ENCODE measurements at regions not wholly inside any gene's neighbourhood (a gene's known extent, or its start where the extent isn't known, plus 50 kb on each side); places are given as distances from the start of the nearest gene placed in this dataset.

DNA sequence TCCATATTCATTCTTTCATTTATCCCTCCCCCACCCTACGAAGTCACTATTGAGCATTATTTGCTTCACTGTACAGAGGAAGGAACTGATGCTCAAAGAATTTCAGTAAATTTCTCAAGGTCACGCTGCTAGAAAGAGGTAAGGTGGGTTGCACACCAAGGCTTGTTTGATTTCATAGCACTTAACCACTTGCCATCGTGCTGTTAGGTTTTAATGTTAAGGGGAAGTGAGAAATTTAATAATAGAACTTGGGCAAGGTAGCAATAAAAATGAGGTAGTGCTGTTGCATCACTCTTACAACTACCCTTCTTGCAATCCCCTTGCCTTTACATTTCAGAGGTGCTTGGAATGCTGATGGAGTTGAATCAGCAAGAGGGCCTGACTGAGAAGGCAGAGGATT is 343.1 kb downstream of the MID1IP1 start:
- Histone ChIP-seq H3K27me3 (ENCODE audit: control insufficient read depth, low read length) (no peaks in the 10 kb centered on the region), H3K4me1 (ENCODE audit: control insufficient read depth, low read length) (peaks cover 14% of the 10 kb centered on the region), H3F3A (ENCODE audit: control insufficient read depth, insufficient read depth) (no peaks in the 10 kb centered on the region), H3K4me3 (ENCODE audit: low read length) (no peak overlapping the region; the same call in 1 of the 2 replicates), H3K4me2 (ENCODE audit: low read length) (peak overlapping the region; percentile 26), H3K9me2 (replicated peaks; ENCODE audit: control insufficient read depth, low read length) (no peaks in the 10 kb centered on the region), H3K79me2 (ENCODE audit: control insufficient read depth, low read length) (no peaks in the 10 kb centered on the region), H3K9me3 (ENCODE audit: control insufficient read depth, insufficient read depth, low read length) (no peaks in the 10 kb centered on the region), H3K27ac (ENCODE audit: low read depth, low read length) (no peak overlapping the region), H4K20me1 (ENCODE audit: control insufficient read depth, insufficient read depth, low read depth, low read length) (no peaks in the 10 kb centered on the region), H3K36me3 (ENCODE audit: control insufficient read depth, low read length) (no peaks in the 10 kb centered on the region)
- no peak for TF ChIP-seq EZH2phosphoT487 (IDR thresholded peaks at IDR 0.05; ENCODE audit: borderline replicate concordance, low read length)
- TF ChIP-seq, protein P1, sequence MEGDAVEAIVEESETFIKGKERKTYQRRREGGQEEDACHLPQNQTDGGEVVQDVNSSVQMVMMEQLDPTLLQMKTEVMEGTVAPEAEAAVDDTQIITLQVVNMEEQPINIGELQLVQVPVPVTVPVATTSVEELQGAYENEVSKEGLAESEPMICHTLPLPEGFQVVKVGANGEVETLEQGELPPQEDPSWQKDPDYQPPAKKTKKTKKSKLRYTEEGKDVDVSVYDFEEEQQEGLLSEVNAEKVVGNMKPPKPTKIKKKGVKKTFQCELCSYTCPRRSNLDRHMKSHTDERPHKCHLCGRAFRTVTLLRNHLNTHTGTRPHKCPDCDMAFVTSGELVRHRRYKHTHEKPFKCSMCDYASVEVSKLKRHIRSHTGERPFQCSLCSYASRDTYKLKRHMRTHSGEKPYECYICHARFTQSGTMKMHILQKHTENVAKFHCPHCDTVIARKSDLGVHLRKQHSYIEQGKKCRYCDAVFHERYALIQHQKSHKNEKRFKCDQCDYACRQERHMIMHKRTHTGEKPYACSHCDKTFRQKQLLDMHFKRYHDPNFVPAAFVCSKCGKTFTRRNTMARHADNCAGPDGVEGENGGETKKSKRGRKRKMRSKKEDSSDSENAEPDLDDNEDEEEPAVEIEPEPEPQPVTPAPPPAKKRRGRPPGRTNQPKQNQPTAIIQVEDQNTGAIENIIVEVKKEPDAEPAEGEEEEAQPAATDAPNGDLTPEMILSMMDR (IDR thresholded peaks at IDR 0.05; ENCODE audit: low read depth, low read length, poor library complexity, severe bottlenecking), result no peak

DNA sequence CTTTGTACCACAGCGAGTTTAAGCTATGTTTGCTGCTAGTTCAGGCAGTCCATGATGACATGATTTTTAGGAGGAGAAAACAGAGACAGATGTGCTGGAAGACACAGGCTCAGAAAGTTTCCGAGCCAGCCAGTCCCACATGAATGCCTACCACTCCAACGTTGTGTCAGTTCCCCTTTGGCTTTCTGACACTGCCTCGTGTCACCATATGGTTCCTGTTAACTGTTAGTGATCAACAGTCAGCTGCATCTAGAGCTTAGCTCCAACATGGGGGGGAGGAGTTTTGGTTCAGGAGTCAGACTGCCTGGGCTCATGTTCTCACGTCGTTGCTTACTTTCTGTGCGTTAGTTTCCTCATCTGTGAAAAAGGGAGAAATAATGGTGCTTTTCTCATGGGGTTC is 343.7 kb downstream of the MID1IP1 start:
- Histone ChIP-seq H3K4me3 (ENCODE audit: low read length) (no peak overlapping the region; the same call in 1 of the 2 replicates), H3K27me3 (ENCODE audit: control insufficient read depth, low read length) (no peaks in the 10 kb centered on the region), H3K36me3 (ENCODE audit: control insufficient read depth, low read length) (no peaks in the 10 kb centered on the region), H3K4me1 (ENCODE audit: control insufficient read depth, low read length) (peaks cover 14% of the 10 kb centered on the region), H3K27ac (ENCODE audit: low read depth, low read length) (no peak overlapping the region), H3K9me3 (ENCODE audit: control insufficient read depth, insufficient read depth, low read length) (no peaks in the 10 kb centered on the region), H3F3A (ENCODE audit: control insufficient read depth, insufficient read depth) (no peaks in the 10 kb centered on the region), H3K9me2 (replicated peaks; ENCODE audit: control insufficient read depth, low read length) (no peaks in the 10 kb centered on the region), H3K79me2 (ENCODE audit: control insufficient read depth, low read length) (no peaks in the 10 kb centered on the region), H4K20me1 (ENCODE audit: control insufficient read depth, insufficient read depth, low read depth, low read length) (no peaks in the 10 kb centered on the region), H3K4me2 (ENCODE audit: low read length) (peak overlapping the region; percentile 26)
- TF ChIP-seq, protein P1 (IDR thresholded peaks at IDR 0.05; ENCODE audit: low read depth, low read length, poor library complexity, severe bottlenecking), result no peak
- no peak for TF ChIP-seq EZH2phosphoT487 (IDR thresholded peaks at IDR 0.05; ENCODE audit: borderline replicate concordance, low read length)

DNA sequence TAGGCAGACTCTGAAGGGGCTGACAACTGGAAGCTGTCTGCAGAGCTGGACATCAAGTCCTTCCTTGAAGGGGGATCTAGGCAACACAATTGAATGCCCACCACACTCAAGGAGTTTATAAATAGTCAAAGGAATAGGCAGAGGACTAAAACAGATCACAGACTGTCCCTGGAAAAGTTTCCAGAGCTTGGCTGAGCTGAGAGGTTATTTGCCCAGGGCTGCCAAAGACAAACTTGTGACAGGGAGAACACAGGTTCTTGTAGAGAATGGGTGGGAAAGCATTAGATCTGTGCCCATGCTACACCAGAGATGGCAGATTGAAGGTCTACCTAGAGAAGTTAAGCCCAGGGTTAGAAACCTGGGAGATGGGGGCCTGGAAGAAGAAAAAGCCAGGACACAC is 344.6 kb downstream of the MID1IP1 start:
- no peak overlapping the region for H3K4me3 ChIP-seq (ENCODE audit: low read length)
- H3K36me3 ChIP-seq (ENCODE audit: control insufficient read depth, low read length), result no peaks in the 10 kb centered on the region
- no peaks in the 10 kb centered on the region for H4K20me1 ChIP-seq (ENCODE audit: control insufficient read depth, insufficient read depth, low read depth, low read length)
- H3K4me2 ChIP-seq (ENCODE audit: low read length), result no peak overlapping the region
- no peak overlapping the region for H3K27ac ChIP-seq (ENCODE audit: low read depth, low read length)
- H3F3A ChIP-seq (ENCODE audit: control insufficient read depth, insufficient read depth), result no peaks in the 10 kb centered on the region
- H3K27me3 ChIP-seq (ENCODE audit: control insufficient read depth, low read length), result no peaks in the 10 kb centered on the region
- no peaks in the 10 kb centered on the region for H3K9me2 ChIP-seq (replicated peaks; ENCODE audit: control insufficient read depth, low read length)
- TF ChIP-seq, protein P1 (IDR thresholded peaks at IDR 0.05; ENCODE audit: low read depth, low read length, poor library complexity, severe bottlenecking), result no peak
- no peak for TF ChIP-seq EZH2phosphoT487 (IDR thresholded peaks at IDR 0.05; ENCODE audit: borderline replicate concordance, low read length)
- H3K79me2 ChIP-seq (ENCODE audit: control insufficient read depth, low read length), result no peaks in the 10 kb centered on the region
- H3K4me1 ChIP-seq (ENCODE audit: control insufficient read depth, low read length), result peaks cover 14% of the 10 kb centered on the region
- H3K9me3 ChIP-seq (ENCODE audit: control insufficient read depth, insufficient read depth, low read length), result no peaks in the 10 kb centered on the region

Measured in DOHH2 (cell line).